Heart left ventricle (tissue), 16 donors: ENCODE measurements at regions not wholly inside any gene's neighbourhood (a gene's known extent, or its start where the extent isn't known, plus 50 kb on each side); places are given as distances from the start of the nearest gene placed in this dataset.

Source experiments
- ATAC-seq, 4 donors: fragments of 200-7000 bp; cut with Tn5 transposase; one replicate each; pipeline ENCODE4 v1.9.1; 2020 to 2022; ENCODE audit warnings: moderate library complexity in 4 of 4, mild to moderate bottlenecking in 3 of 4, moderate number of reproducible peaks in 1 of 4
- DNase-seq, 5 donors: peaks; one replicate each; pipeline ENCODE4 v3.0.0-alpha.2; 2020
- H3K27ac ChIP-seq, 12 donors: fragments of 200-600 bp; sonication (generic) in 4 of 12; one replicate each; pipeline versions ENCODE4 v1.5.0 to v1.8.0; 2016 to 2022; ENCODE audit warnings: mild to moderate bottlenecking in 2 of 12
- H3K27me3 ChIP-seq, 9 donors: fragments of 200-600 bp; sonication (generic) in 2 of 9; one replicate each; pipeline versions ENCODE4 v1.5.1 to v1.8.0; 2016 to 2022; ENCODE audit warnings: mild to moderate bottlenecking in 3 of 9
- H3K36me3 ChIP-seq, 9 donors: fragments of 200-600 bp; sonication (generic) in 2 of 9; one replicate each; pipeline versions ENCODE4 v1.5.0 to v1.8.0; 2018 to 2022; ENCODE audit warnings: mild to moderate bottlenecking in 2 of 9
- H3K4me1 ChIP-seq, 12 donors: fragments of 200-600 bp; sonication (generic) in 4 of 12; one replicate each; pipeline versions ENCODE4 v1.5.0 to v1.8.0; 2016 to 2022; ENCODE audit warnings: mild to moderate bottlenecking in 3 of 12
- H3K4me3 ChIP-seq, 12 donors: fragments of 200-600 bp; sonication (generic) in 4 of 12; one replicate each; pipeline versions ENCODE4 v1.5.0 to v1.8.0; 2017 to 2022; ENCODE audit warnings: mild to moderate bottlenecking in 9 of 12, moderate library complexity in 4 of 12
- H3K9me3 ChIP-seq, 12 donors: fragments of 200-600 bp; sonication (generic) in 4 of 12; one replicate each; pipeline versions ENCODE4 v1.5.0 to v1.8.0; 2016 to 2022; ENCODE audit warnings: mild to moderate bottlenecking in 1 of 12
- POLR2A ChIP-seq, 2 donors: fragments of 450-650 bp; IDR thresholded peaks; one replicate each; pipeline ENCODE4 v1.6.1; 2017; ENCODE audit warnings: antibody characterized with exemption in 2 of 2, mild to moderate bottlenecking in 2 of 2, moderate library complexity in 2 of 2
- WGBS, 4 donors: extraction: QIAGEN DNeasy Blood & Tissue Kit in 2 of 4; methylation state at CpG; one replicate each; pipeline versions ENCODE4 v1.1.5 to v1.1.7; 2013 to 2018; 5-methylcytosine and 5-hydroxymethylcytosine counted together
- intact Hi-C, 10 donors: fragments of 100-400 bp; cut with DNase I; formaldehyde crosslinking; loops; one replicate each; pipeline versions ENCODE4 v1.11.1 to v1.14.2; 2022
- TF ChIP-seq, protein P1 (sequence below), 12 donors: fragments of 200-600 bp; sonication (generic) in 4 of 12; IDR thresholded peaks; one replicate each; pipeline versions ENCODE4 v1.5.0 to v1.8.0; 2018 to 2022; ENCODE audit warnings: antibody characterized with exemption in 12 of 12, mild to moderate bottlenecking in 5 of 12
- donor health status: ischemic (EF 13 %, LVEDD 7.1; RV severe dilation, severe dysfunction).
- donor health status: healthy with polysubstance abuse.
- donor health status: DM: no; HTN: yes; CAD: no.
- donor health status: DM: no; HTN: no; CAD: no.
- donor health status: ischemic (EF 25% LVEDD 6.9; RV normal size, moderate dysfunction).
- donor health status: ischemic (EF 25% LVEDD 5.7; RV mildly dilated, moderate dysfunction).
- donor health status: healthy.
- donor health status: DM: yes; HTN: yes; CAD: no.
- donor health status: ischemic (EF 35%, LVEDD 5.7; RV mildly dilated, moderate dysfunction).
- donor health status: nonischemic (EF 11% LVEDD 7.7; RV severe dilation, severe dysfunction).
- donor health status: DM: yes; HTN: yes; CAD: no.
- donor health status: PGD.
- donor health status: ischemic (EF 29% LVEDD 5.4; RV normal size, mild dysfunction).
- donor health status: nonischemic (EF 23%, LVEDD 6.1; RV moderate dilation, normal function).

DNA sequence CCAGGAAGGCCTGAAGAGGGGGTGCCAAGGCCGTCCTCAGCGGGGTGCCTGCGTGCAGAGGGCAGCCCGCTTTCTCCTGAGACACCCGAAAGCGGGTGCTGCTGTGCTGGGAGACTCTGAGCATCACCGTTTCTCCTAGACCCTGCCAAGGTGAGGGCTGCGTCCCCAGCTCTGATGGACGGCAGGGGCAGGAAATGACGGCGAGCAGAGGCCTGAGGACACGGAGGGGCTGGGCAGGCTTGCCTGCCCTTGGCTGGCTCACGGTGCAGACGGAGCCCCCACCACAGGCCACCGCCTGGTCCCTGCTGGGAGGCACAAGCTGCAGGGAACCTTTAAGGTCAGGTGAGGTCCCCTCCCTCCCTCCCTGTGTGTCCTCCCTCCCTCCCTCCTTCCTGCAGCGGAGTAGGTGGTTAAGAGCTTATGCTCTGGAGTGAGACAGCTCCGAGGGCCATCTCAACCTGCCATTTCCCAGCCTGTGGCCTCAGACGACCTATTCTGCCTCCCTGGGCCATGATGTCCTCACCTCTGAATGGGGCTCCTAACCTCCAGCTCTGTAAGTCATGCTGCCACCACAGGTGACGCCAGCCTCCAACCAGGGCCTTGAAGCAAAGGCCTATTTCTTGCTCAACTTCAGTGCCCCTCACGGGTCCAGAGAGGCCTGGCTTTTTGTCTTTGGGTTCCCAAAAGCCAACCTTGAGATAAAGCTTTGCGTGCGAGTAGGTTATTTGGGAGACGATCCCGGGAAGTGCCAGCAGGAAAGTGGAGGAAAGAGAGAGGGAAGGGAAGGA lies 54.2 kb upstream of the GRPEL1 start:
- H3K9me3 ChIP-seq: no peaks in the 10 kb centered on the region
- DNase-seq: peak in 1 of 5 donors; percentile 25
- H3K36me3 ChIP-seq: no peaks in the 10 kb centered on the region
- 79 to 93% (median 82%) methylated on average over 20 to 24 of the region's 24 CpGs for WGBS, 4 donors
- ATAC-seq: no peak
- peaks cover 0 to 15% (median 0%) of the 10 kb centered on the region in 12 donors for H3K4me1 ChIP-seq
- H3K27me3 ChIP-seq: no peaks in the 10 kb centered on the region
- no peak overlapping the region for H3K4me3 ChIP-seq
- TF ChIP-seq, protein P1, sequence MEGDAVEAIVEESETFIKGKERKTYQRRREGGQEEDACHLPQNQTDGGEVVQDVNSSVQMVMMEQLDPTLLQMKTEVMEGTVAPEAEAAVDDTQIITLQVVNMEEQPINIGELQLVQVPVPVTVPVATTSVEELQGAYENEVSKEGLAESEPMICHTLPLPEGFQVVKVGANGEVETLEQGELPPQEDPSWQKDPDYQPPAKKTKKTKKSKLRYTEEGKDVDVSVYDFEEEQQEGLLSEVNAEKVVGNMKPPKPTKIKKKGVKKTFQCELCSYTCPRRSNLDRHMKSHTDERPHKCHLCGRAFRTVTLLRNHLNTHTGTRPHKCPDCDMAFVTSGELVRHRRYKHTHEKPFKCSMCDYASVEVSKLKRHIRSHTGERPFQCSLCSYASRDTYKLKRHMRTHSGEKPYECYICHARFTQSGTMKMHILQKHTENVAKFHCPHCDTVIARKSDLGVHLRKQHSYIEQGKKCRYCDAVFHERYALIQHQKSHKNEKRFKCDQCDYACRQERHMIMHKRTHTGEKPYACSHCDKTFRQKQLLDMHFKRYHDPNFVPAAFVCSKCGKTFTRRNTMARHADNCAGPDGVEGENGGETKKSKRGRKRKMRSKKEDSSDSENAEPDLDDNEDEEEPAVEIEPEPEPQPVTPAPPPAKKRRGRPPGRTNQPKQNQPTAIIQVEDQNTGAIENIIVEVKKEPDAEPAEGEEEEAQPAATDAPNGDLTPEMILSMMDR (IDR thresholded peaks at IDR 0.05): no peak
- TF ChIP-seq POLR2A (IDR thresholded peaks at IDR 0.05): no peak
- H3K27ac ChIP-seq: no peak overlapping the region
- intact Hi-C loops: no loop called here

GRCh38 chr4:7121174-7121573 lies 53.3 kb upstream of the GRPEL1 start:
- ATAC-seq (no peak), DNase-seq (no peak)
- TF ChIP-seq POLR2A (IDR thresholded peaks at IDR 0.05): no peak
- TF ChIP-seq, protein P1 (IDR thresholded peaks at IDR 0.05): no peak
- Histone ChIP-seq H3K4me3 (no peak overlapping the region), H3K36me3 (no peaks in the 10 kb centered on the region), H3K9me3 (no peaks in the 10 kb centered on the region), H3K27ac (peak overlapping the region in 2 of 12 donors; percentile 13 to 52), H3K27me3 (no peaks in the 10 kb centered on the region), H3K4me1 (peaks cover 0 to 15% (median 0%) of the 10 kb centered on the region in 12 donors)
- 77 to 90% (median 83%) methylated on average over 9 to 15 of the region's 15 CpGs for WGBS, 4 donors
- intact Hi-C loops: no loop called here

DNA sequence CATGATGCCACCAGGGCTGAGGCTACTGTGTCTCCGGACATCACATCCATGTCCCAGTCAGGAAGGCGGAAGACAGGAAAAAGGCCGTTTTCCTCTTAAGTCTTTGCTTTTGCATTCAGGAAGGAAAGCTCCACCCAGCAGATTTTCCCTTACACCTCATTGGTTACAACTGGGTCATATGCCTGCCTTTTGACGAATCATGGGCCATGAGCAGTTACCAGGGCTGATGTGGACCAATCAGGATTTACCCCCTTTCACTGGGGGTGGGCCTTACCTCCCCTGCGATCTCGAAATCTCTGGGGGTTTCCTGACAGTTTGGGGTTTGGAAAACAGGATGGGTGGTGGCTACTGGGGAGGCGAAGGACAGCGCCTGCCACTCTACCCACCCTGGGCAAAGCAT lies 52.5 kb upstream of the GRPEL1 start:
- H3K36me3 ChIP-seq: no peaks in the 10 kb centered on the region
- ATAC-seq (peak in 2 of 4 donors; percentile 58 to 74), DNase-seq (no peak)
- H3K4me3 ChIP-seq: no peak overlapping the region
- H3K4me1 ChIP-seq: peaks cover 0 to 13% (median 0%) of the 10 kb centered on the region in 12 donors
- WGBS, 4 donors: 68 to 74% (median 71%) methylated on average over 8 of the region's 8 CpGs
- no peaks in the 10 kb centered on the region for H3K27me3 ChIP-seq
- intact Hi-C loops: no loop called here
- peak overlapping the region in 2 of 12 donors; percentile 13 to 52 for H3K27ac ChIP-seq
- no peaks in the 10 kb centered on the region for H3K9me3 ChIP-seq
- TF ChIP-seq POLR2A (IDR thresholded peaks at IDR 0.05): no peak
- TF ChIP-seq, protein P1 (IDR thresholded peaks at IDR 0.05): no peak

GRCh38 chr4:7118013-7118832 lies 50.4 kb upstream of the GRPEL1 start:
- TF ChIP-seq POLR2A (IDR thresholded peaks at IDR 0.05): no peak
- TF ChIP-seq, protein P1 (IDR thresholded peaks at IDR 0.05): no peak
- H3K4me1 ChIP-seq: peaks cover 0 to 7% (median 0%) of the 10 kb centered on the region in 12 donors
- intact Hi-C loops: no loop called here
- DNase-seq: no peak
- WGBS, 4 donors: 63 to 88% (median 85%) methylated on average over 2 of the region's 2 CpGs
- no peak overlapping the region for H3K27ac ChIP-seq
- no peaks in the 10 kb centered on the region for H3K9me3 ChIP-seq
- no peak overlapping the region for H3K4me3 ChIP-seq
- H3K27me3 ChIP-seq: no peaks in the 10 kb centered on the region
- ATAC-seq: no peak
- H3K36me3 ChIP-seq: no peaks in the 10 kb centered on the region
